NT2/D1 (cell line): ENCODE measurements at regions not wholly inside any gene's neighbourhood (a gene's known extent, or its start where the extent isn't known, plus 50 kb on each side); places are given as distances from the start of the nearest gene placed in this dataset.

ENCODE experiments used
- SUZ12 ChIP-seq: IDR thresholded peaks from 2 replicates; pipeline ENCODE4 v1.6.1; 2011; ENCODE audit not compliant: insufficient read length, insufficient read depth; ENCODE audit errors: extremely low read depth
- YY1 ChIP-seq: IDR thresholded peaks from 2 replicates; pipeline ENCODE4 v1.6.1; 2011; ENCODE audit not compliant: insufficient read length, insufficient read depth

- TF ChIP-seq SUZ12, result no peak
- no peak for TF ChIP-seq YY1
Measured at GRCh38 chr7:7090460-7090859, 91.9 kb upstream of the C1GALT1 start.
